Superior temporal gyrus (tissue), 1 donor: ENCODE measurements at regions not wholly inside any gene's neighbourhood (a gene's known extent, or its start where the extent isn't known, plus 50 kb on each side); places are given as distances from the start of the nearest gene placed in this dataset.

Source experiments
- DNase-seq: peaks from one replicate; pipeline ENCODE4 v3.0.0-alpha.2; 2016; ENCODE audit errors: extremely low spot score

DNA sequence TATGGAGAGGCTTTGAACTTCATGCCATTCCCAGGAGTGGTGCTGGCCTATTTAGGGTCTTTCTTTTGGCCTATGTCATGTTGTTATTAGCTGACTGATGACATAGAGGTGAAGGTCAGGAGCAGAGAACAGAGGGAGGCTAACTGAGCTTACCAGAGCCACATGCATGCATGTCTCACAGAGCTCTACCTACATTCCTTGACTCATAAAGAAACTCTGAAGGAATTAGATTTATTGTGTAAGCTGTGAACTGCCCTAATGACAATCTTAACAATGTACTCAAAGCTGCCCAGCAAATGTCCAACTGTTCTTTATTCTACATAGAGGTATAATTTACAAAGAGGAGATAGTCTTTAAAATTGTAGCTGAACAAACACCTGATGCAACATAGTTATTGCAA lies 192.7 kb upstream of the CNR1 start:
- no peak for DNase-seq

DNA sequence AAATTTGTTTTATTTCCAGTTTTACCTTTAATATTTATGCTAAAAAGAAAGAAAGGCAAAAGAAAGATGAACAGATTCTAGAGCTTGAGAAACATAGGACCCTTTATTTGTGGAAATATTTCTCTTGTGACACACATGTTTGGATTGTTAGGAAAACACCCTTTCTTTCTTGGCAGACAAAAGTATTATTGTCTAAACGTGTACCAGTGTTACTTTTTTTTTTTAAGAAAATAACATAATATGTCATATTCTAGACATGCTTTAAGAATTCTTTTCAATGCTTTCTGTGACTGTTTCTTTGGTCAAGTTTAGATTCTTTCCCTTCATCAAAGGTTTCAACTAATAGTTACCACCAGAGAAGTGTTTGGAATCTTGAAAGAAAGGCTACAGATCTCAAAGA lies 183.4 kb upstream of the CNR1 start:
- no peak for DNase-seq

DNA sequence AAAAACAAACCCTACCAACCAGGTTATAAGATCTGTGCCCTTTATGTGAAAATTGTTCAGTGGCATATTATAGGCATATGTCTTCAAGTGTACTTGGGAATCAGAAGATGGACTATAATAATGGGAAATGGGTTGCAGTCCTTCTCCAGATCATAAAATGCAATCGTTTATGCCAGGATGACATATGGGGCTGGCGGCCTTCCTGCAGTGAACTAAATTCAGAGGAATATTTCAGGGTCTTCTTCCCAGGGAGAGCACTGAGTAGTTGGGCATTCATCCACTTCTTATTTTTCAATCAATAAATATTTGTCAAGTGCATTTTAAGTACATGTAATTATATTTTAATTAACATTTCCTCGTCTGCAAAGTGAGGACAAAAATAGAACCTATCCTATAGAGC lies 176.2 kb upstream of the CNR1 start:
- no peak for DNase-seq

DNA sequence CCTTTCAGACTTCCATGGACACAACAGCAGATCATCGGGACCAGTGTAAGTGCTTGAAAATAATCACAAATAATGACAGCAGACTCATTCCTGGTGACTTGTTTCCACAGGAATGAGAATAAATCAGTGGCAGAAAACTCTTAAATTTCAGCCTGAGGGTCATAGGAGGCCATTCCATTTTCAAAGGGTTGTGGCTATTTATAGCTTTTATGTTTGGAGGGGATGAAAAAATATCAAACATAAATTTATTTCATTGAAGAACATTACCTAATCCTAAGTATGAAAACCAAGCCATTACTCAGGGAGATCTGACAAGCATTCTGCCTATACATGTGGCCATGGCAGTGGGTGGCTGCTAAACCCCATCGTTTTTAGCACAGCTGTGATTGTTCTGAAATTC lies 173.6 kb upstream of the CNR1 start:
- DNase-seq = no peak

DNA sequence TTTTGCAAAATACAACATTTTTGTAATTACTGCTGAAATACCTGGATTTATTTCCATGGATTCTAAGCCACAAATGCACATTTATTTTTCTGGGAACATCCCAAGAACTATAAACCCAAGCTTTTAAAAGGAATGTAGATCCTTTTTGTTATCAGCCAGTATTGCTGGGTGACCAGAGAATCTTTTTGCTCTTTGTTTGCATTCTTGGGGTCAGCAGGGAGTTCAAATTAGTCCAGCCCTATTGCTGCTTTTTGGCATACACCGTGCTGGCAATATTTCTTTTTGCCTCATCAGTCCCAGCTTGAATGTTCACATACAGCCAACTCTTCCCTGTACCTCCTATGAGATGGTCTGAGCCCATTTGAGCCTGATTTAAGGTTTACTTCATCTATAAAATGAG lies 155.2 kb upstream of the CNR1 start:
- no peak for DNase-seq

DNA sequence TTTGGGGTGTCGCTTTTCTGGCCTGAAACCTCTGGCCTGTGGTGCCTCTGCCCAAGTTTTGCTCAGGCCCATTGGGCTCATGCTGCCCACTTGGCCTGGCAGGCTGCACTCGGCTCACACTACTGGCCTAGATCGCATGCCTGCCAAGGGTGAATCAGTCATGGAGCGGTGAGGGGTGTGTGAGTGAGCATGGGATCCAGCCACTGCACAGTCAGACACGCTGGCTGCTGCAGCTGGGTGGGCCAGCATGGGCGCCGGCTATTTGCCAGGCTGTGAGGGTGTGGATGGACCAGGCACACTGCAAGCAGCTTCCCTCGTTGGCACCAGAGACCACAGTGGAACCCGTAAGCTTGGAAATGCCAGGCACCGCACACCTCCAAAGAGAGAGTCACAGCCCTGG lies 145.4 kb upstream of the CNR1 start:
- DNase-seq = no peak

DNA sequence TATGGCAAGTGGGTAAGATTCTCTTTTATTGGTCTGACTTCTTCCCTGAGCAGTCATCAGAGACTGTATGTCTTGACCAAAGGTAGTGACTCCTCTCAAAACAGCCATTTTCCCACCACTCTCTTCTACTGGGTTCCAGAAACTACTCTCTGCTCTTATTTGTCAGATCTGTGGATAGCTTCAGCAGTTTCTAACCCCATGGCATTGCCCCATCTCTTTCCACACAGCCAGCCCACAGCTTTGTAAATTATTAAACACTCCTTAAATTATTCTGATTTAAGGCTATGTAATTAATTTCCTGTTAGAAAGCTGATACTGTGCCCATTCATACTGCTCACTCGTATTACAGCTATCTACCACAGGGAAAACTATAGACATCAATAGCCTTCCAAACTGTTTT lies 138.4 kb upstream of the CNR1 start:
- no peak for DNase-seq

DNA sequence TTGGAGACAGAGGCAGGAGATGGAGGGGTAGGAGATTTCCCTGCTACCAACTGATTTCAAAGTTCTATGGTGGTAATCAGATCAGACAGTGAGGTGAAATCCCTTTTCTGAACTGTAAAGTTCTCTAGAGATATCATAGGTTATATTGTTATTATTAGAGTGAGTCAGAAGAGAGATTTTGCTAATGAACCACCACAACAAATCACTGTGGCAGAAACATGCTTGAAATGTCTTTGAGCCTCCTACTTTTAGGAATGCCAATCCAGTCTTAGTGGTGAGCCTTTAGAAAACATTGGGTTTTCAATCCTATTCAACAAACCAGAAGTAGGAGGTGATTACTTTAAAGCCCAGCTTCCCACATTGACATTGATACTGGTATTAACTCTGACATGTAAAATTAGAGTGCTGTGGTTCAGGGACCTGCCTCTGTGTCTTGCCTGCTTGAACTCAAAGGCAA lies 136.7 kb upstream of the CNR1 start:
- no peak for DNase-seq

DNA sequence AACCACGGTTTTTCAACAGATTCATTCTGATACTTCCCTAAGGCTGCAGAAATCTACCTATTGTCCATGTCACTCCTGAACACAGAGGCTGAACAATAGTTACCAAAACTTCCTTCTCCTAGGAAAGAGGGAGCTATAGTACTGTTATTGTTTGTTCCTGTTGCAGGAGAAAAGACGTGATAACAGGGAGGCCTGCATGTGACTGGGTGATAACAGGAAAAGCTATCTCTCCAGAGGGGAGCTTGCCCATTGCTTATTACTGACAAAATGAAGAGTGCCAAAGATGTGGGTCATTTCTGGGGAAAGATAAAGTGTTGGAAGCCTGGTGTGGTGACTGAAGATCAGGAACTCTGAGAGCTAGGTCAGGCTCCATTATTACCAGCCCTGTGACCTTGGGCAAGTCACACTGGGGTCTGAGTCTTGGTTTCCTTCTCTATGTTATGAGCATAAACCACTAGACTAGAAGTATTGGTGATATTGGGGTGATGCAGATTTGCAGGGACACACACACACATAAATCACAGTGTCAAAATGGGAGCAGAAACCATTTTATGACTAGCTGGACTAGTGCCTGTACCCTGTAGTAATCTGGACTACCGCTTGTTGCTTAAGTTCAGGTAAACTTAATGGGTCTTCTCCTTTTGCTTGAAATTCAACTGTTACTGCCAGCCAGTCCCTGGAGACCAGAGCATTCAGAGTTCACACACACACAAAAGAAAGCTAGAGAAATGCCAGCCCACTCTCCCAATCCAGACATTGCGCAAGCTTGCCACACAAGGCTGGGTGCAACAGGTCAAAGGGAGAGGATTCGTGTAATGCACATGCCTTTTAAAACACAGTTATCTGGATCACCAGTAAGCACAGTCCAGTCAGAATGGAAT lies 136.0 kb upstream of the CNR1 start:
- DNase-seq = no peak

DNA sequence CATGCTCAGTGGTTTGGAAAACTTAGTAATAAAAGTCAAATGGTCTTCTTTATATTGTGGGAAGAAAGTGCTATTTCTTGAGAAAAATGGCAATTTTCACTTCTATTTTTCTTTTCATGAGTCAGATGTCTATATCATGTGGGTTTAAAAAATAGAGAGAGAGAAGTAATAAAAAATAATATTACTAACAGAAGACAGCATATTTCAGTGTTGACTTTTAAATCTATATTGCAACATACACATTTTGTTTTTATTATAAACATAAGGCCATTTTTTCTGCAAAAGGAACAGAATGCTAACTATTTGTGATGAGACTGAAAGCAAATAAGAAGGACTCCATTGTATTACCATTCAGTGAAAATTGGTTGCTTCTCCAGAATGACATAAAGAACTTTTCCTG lies 135.1 kb upstream of the CNR1 start:
- no peak for DNase-seq

DNA sequence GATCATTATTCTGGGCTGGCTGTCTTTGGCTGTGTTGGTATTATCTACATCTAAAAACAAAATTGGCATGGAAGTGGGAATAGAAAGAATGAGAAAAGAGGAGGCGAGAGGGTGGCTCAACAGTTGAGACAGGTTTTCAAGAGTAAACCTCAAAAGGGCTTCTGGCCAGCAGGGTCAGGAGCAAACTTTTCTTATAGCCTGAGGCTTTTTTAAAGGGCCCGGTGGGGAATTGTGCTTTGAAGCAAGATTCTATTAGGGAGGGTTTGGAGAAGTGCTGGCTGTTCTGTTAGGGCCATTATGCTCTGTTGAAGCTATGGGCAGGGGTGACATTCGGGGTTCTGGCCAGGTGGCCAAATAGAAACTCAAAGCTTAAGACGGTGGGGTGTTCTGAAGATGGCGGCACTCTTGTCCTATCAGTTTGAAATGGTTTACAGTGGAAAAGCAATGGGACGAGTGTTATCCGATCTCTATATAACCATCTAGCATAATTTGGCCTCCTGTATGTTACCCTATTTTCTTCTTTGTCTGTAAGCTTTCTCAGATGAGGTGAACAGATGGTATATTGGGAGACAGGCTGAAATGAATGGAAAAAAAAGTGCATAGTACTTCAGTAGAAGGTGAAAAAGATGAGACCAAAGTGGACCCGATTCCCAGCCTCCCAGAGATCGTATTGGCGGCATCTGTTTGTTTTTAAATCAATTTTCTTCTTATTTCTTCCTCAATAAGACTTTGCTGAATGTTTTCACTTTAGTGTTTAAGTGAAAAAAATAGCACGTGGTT lies 132.1 kb upstream of the CNR1 start:
- no peak for DNase-seq

DNA sequence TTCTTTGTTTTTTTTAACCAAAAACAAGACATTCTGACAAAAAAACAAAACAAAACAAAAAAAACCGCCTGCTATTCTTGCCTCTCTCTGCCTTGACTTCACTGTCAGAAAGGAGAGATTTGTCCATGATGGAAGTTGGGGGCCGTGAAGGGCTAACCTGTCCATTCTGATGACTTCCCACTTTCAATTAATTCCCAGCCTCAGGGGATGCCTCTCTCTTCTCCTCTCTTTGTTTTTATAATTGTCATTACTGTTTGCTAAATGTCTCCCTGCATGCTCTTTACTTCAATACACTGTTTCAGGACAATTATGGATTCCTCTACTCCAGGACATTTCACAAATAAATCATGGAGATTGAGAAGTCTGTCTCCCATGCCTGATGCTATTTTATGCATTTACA lies 130.5 kb upstream of the CNR1 start:
- DNase-seq = no peak

DNA sequence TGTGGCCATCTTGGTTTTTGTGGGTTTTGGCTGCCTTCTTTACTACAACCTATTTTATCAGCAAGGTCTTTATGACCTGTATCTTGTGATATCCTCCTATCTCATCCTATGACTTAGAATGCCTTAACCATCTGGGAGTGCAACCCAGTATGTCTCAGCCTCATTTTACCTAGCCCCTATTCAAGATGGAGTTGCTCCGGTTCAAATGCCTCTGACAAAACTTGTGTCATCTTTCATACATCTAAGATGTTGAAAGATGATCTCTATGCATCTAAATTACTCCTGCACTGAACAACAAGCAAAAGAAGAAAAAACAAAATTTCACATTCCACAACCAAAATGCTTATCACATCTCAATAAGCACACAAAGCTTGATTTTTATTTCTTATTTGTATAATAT lies 129.5 kb upstream of the CNR1 start:
- DNase-seq = no peak

DNA sequence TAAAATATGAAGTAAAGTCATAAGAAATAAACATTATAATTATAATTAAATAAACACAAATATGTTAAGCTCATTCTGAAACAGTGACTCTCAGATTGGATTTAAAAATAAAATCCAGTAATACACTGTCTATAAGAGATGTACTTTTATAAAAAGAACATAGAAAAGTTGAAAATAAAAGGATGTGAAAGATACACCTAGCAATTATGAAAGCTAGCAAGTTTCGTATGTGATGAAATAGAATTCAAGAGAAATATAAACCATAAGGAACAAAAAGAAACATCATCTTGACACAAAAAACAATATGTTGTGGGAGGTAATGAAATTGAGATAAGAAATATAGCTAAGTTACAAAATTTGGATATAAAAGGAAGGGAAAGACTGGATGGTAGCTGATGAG lies 128.6 kb upstream of the CNR1 start:
- DNase-seq = no peak

DNA sequence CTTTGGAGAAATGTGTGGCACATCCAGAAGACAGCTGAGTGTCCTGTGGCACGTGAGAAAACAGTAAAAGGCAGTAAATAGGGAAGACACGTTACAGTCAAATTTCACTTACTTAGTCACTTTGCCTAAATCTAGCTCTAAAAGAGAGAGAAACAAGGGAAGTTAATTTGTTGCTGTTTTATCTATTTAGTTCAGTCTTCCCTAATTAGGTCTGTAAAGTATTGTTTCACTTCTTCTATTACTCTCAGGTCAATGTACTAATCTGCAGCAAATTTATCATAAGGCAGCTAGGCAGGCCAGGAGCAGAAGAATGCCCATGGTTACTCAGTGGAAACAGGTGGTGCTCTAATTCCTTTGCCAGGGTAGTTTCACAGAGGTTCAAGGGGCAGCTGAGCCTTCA lies 124.3 kb upstream of the CNR1 start:
- DNase-seq = no peak

DNA sequence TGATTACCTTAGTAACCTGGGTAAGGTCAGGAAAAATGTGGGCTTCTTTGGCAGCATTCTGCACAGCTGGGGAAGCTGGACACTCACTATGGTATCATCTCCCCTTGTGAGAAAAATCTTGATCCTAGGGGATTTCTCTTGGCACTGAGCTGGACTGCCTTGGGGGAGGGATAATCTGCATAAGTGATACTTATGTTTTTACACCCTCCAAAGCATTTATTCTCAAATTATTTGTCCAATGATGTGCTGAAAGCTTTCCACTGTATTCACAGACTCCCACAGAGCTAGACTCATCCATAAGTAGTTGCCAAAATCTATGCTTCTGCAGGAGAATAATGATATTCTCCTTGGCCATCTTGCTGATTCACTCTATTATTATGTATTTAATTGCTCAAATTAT lies 121.5 kb upstream of the CNR1 start:
- DNase-seq = no peak

DNA sequence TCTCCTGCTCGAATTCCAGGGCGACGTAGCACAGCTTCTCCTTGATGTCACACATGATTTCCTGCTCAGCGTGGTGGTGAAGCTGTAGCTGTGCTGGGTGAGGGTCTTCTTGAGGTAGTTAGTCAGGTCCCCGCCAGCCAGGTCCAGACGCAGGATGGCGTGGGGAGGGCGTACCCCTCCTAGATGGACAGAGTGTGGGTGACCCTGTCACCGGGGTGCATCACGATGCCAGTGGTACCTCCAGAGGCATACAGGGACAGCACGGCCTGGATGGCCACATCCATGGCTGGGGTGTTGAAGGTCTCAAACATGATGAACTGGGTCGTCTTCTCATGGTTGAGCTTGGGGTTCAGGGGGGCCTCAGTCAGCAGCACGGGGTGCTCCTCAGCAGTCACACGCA lies 110.2 kb upstream of the CNR1 start:
- no peak for DNase-seq

DNA sequence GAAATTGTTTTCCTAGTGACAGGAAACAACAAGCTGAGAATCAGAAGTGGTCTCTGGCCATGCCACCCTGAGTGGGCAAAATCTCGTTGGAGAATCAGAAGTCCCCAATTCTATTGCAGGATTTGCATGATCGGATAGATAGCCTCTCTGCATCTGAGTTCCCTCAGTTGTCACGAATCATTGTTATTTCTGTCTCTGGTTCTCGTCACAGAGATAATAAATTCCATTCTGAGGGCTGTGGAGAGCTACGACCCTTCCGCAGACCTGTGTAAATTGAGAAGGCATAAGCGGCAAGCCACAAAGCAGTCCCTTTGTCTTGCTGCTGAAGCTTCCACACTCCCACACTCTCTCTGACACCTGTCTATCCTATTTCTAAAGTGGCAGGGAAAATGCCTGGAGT lies 102.4 kb upstream of the CNR1 start:
- DNase-seq = no peak

DNA sequence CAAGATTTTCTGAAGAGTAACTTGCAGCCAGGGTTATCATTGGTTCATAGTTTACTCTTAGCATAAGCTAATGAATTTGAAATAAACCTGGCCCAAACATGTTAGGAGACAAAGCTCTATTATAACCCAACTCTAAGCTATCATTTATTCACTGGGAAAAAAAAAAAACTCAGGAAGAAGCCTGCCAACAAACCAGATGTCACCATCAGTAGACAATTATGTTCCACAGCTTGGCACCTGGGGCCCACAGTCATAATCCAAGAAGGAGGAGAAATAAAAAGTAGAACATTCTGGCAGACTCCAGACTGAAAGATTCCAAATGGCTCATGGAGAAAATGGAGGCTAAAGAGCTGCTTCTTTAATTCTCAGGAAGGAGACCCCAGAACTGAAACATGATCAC lies 100.0 kb upstream of the CNR1 start:
- DNase-seq = no peak

DNA sequence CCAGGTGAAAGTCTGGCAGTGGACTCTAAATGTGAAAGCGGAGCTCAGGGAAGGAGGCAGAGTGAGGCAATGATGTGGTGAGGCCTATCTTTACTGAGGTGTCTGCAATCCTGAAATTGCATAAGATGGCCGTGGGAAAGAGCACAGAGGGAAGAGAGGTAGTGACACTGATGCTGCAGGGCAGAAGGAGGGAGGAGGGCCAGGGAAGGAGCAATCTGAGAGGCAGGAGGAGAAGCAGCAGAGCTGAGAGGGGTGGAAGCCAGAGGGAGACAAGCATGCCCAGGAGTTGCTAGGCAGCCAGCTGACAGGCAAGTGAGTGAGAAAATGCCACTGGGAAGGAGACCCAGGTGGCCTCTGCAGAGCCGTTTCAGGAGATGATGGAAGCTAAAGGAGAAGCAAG lies 97.4 kb upstream of the CNR1 start:
- no peak for DNase-seq

DNA sequence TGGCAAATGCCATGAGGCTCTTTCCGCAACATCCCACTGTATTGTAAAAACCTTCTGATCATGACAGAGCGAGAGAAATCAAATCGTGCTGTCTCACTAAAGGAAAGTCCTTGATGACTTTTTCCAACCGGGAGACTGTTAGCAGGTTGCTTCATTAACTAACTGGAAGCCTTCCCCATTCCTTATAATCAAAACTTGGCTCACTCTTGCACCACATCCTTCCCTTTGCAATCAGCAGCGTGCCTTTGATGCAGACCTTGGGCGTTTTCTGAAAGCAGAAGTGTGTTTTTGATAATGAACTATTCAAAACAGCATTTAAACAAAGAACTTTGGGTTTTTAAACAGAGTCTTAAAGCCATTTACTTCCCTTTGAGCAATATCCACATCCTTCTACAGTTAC lies 96.2 kb upstream of the CNR1 start:
- no peak for DNase-seq

DNA sequence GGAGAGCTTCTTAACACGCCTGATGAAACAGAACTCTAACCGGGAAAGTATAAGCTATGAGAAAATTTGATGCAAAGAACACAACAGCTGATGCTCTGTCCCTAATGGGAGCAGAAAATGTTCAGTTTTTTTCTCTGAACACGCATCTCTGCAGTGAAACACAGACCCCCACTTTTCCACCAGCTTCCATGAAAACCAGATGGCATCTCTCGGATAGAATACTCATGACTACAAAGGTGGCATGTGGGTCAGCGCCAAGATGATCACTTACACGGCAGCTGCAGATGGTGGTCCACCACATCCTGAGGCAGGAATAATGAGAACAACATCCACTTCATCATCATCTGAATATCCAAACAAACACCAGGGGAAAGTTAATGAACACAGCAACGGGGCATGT lies 85.2 kb upstream of the CNR1 start:
- no peak for DNase-seq

DNA sequence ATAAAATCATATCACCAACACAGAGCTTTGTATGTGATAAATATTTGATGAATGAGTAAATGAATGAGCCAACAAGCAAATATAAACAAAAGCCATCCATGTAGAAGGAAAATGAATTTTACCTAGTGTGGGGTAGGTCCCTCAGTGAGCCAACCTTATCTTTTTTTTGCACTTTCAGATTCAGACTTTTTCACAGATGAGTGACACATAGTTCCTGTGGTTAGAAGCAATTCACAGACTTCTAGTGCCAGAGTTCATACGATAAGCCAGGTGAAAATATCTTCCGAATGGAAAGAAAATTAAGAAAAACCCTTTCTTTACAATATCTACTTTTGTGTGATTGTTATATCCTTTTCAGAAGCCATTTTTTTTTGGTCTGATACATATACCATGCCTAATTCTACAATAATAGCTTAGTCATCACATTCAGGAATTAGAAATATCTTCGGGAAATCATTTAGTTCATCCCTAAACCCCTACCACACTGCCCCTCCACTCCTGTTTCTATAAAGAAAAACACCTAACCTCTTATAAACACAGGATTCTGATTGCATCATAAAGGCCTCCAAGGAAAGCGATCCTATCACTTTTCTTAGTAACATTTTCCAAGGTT lies 82.7 kb upstream of the CNR1 start:
- DNase-seq = no peak
